ENCODE measurements at regions not wholly inside any gene's neighbourhood (a gene's known extent, or its start where the extent isn't known, plus 50 kb on each side); places are given as distances from the start of the nearest gene placed in this dataset.
"Not testable (repeated sequence)": the region's sequence is repeated elsewhere in the genome, so short reads cannot be mapped to it uniquely, and the experiment has no call there.

- DNase-seq, result no peak
These were observed 123.3 kb downstream of the ARL4C start for GRCh38 chr2:234373481-234374149.

- DNase-seq, result no peak
These were observed 123.8 kb downstream of the ARL4C start for GRCh38 chr2:234373060-234373459.

- DNase-seq, result no peak
These were observed 124.4 kb downstream of the ARL4C start for GRCh38 chr2:234372506-234372905.

- DNase-seq, result peak; percentile 78
These were observed 128.0 kb downstream of the ARL4C start for GRCh38 chr2:234368861-234369261.

- peak; percentile 69 for DNase-seq
These were observed 130.0 kb downstream of the ARL4C start for GRCh38 chr2:234366891-234367290.

- DNase-seq, result no peak
These were observed 132.2 kb downstream of the ARL4C start for GRCh38 chr2:234364661-234365060.

GRCh38 chr2:234363647-234364294, 133.1 kb downstream of the ARL4C start:
- DNase-seq, result peak; percentile 19

- DNase-seq, result peak; percentile 96
These were observed 133.8 kb downstream of the ARL4C start for GRCh38 chr2:234363011-234363487.

GRCh38 chr2:234360313-234360975, 136.4 kb downstream of the ARL4C start:
- not testable (repeated sequence) for DNase-seq

- no peak for DNase-seq
These were observed 139.2 kb downstream of the ARL4C start for GRCh38 chr2:234357666-234358065.

- no peak for DNase-seq
These were observed 141.0 kb downstream of the ARL4C start for GRCh38 chr2:234355808-234356365.

GRCh38 chr2:234355021-234355720, 141.7 kb downstream of the ARL4C start:
- DNase-seq, result peak; percentile 83

- DNase-seq, result no peak
These were observed 144.6 kb downstream of the ARL4C start for GRCh38 chr2:234352270-234352669.

GRCh38 chr2:234351866-234352265, 145.0 kb downstream of the ARL4C start:
- DNase-seq, result not testable (repeated sequence)

GRCh38 chr2:234348081-234348480, 148.8 kb downstream of the ARL4C start:
- DNase-seq, result no peak

- DNase-seq, result no peak
These were observed 151.0 kb downstream of the ARL4C start for GRCh38 chr2:234345921-234346320.

- no peak for DNase-seq
These were observed 152.9 kb downstream of the ARL4C start for GRCh38 chr2:234344012-234344411.

GRCh38 chr2:234343372-234343771, 153.5 kb downstream of the ARL4C start:
- no peak for DNase-seq

GRCh38 chr2:234341306-234341985, 155.4 kb downstream of the ARL4C start:
- no peak for DNase-seq

- no peak for DNase-seq
These were observed 157.4 kb downstream of the ARL4C start for GRCh38 chr2:234339501-234339900.

GRCh38 chr2:234339011-234339410, 157.9 kb downstream of the ARL4C start:
- DNase-seq, result no peak

GRCh38 chr2:234335661-234336228, 161.1 kb downstream of the ARL4C start:
- DNase-seq, result peak; percentile 28
